IMR-90 (cell line): ENCODE measurements at regions not wholly inside any gene's neighbourhood (a gene's known extent, or its start where the extent isn't known, plus 50 kb on each side); places are given as distances from the start of the nearest gene placed in this dataset.

Experiments used
- BHLHE40 ChIP-seq: fragments of 150-350 bp; IDR thresholded peaks from 2 replicates; pipeline ENCODE4 v1.6.1; 2016; ENCODE audit warnings: mild to moderate bottlenecking, low read depth, low read length
- FOS ChIP-seq: fragments of 150-350 bp; IDR thresholded peaks from 2 replicates; pipeline ENCODE4 v1.6.1; 2016; ENCODE audit warnings: low read depth, low read length
- MAFK ChIP-seq: IDR thresholded peaks from 2 replicates; pipeline ENCODE4 v1.6.1; 2012; ENCODE audit warnings: low read depth, low read length, improper control_type of control experiment
- MXI1 ChIP-seq: IDR thresholded peaks from 2 replicates; pipeline ENCODE4 v1.6.1; 2012; ENCODE audit warnings: low read depth, mild to moderate bottlenecking, low read length, moderate library complexity, borderline replicate concordance
- POLR2A ChIP-seq: IDR thresholded peaks from 2 replicates; pipeline ENCODE4 v1.6.1; 2012; ENCODE audit warnings: mild to moderate bottlenecking, low read depth, low read length
- RCOR1 ChIP-seq: IDR thresholded peaks from 2 replicates; pipeline ENCODE4 v1.6.1; 2012; ENCODE audit warnings: mild to moderate bottlenecking, low read length, improper control_type of control experiment; ENCODE audit not compliant: insufficient replicate concordance
- RFX5 ChIP-seq: IDR thresholded peaks from 2 replicates; pipeline ENCODE4 v1.8.0; 2012; ENCODE audit warnings: low read depth, mild to moderate bottlenecking, low read length, moderate library complexity
- TF ChIP-seq, protein P1 (sequence below): fragments of 150-350 bp; IDR thresholded peaks from 2 replicates; pipeline ENCODE4 v1.6.1; 2017; ENCODE audit warnings: mild to moderate bottlenecking, antibody characterized with exemption, low read length, low read depth
- TF ChIP-seq, protein P2 (sequence below): conservative IDR thresholded peaks from 2 replicates; pipeline ENCODE4 v1.5.1; 2012; ENCODE audit warnings: mild to moderate bottlenecking, low read depth, low read length, improper control_type of control experiment

DNA sequence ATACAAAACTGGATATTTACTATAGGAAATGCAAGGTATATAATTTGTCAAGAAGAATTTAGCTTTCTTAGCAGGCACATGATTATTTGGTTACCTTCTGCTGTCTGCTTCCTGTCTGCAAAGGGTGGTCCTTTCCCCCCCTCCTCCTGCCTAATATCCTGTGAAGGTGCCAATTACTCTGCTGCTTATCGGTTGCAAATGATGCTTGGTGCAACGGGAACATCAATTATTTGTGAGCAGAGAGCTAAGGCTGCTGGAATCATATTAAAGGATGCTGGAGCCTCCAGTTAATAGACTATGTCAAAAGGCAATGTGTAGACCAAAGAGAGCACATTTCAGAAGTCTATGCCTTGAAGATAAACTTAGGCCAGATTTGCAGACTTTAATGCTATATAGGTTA lies 443.7 kb upstream of the ONECUT1 start:
- TF ChIP-seq, protein P1, sequence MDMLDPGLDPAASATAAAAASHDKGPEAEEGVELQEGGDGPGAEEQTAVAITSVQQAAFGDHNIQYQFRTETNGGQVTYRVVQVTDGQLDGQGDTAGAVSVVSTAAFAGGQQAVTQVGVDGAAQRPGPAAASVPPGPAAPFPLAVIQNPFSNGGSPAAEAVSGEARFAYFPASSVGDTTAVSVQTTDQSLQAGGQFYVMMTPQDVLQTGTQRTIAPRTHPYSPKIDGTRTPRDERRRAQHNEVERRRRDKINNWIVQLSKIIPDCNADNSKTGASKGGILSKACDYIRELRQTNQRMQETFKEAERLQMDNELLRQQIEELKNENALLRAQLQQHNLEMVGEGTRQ: no peak
- TF ChIP-seq, protein P2, sequence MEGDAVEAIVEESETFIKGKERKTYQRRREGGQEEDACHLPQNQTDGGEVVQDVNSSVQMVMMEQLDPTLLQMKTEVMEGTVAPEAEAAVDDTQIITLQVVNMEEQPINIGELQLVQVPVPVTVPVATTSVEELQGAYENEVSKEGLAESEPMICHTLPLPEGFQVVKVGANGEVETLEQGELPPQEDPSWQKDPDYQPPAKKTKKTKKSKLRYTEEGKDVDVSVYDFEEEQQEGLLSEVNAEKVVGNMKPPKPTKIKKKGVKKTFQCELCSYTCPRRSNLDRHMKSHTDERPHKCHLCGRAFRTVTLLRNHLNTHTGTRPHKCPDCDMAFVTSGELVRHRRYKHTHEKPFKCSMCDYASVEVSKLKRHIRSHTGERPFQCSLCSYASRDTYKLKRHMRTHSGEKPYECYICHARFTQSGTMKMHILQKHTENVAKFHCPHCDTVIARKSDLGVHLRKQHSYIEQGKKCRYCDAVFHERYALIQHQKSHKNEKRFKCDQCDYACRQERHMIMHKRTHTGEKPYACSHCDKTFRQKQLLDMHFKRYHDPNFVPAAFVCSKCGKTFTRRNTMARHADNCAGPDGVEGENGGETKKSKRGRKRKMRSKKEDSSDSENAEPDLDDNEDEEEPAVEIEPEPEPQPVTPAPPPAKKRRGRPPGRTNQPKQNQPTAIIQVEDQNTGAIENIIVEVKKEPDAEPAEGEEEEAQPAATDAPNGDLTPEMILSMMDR: no peak
- TF ChIP-seq RCOR1 (no peak), POLR2A (no peak), BHLHE40 (no peak), RFX5 (no peak), MXI1 (no peak), FOS (no peak), MAFK (no peak)
